ENCODE measurements at regions not wholly inside any gene's neighbourhood (a gene's known extent, or its start where the extent isn't known, plus 50 kb on each side); places are given as distances from the start of the nearest gene placed in this dataset.
"Not testable (repeated sequence)": the region's sequence is repeated elsewhere in the genome, so short reads cannot be mapped to it uniquely, and the experiment has no call there.

- Mint-ChIP-seq H3K27ac (no peak overlapping the region), H3K36me3 (ENCODE audit: low read depth) (no peaks in the 10 kb centered on the region), H3K4me1 (ENCODE audit: low read depth) (peaks cover 7% of the 10 kb centered on the region), H3K27me3 (ENCODE audit: insufficient read depth) (no peaks in the 10 kb centered on the region; the same call in none of the 2 replicates), H3K9me3 (no peaks in the 10 kb centered on the region), H3K4me3 (no peak overlapping the region)
- no peak for DNase-seq
- no peak for TF ChIP-seq CTCF (IDR thresholded peaks at IDR 0.05)
Measured at GRCh38 chr3:33940149-33940548, 141.7 kb downstream of the PDCD6IP start.

DNA sequence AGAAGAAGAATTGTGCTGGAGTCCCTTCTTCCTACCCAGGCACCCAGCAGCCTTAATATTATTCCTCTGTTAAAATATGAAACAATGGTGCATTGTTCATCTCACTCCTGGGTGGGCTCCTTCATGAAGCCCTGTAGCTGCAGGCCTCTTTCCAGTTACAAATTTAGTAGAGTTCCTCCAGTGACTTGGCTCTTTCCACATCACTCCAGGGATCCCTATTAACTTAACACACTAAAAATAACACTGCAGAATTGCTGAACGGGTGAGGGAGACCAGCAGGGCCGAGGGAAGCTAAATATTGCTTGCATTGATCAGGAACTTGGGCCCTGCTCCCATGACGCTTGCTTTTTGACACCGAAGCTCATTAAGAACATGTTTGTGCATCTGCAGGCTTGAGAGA, 142.3 kb downstream of the PDCD6IP start:
- Mint-ChIP-seq H3K27ac (no peak overlapping the region), H3K4me3 (no peak overlapping the region), H3K36me3 (ENCODE audit: low read depth) (no peaks in the 10 kb centered on the region), H3K4me1 (ENCODE audit: low read depth) (peaks cover 7% of the 10 kb centered on the region), H3K27me3 (ENCODE audit: insufficient read depth) (no peaks in the 10 kb centered on the region; the same call in none of the 2 replicates), H3K9me3 (no peaks in the 10 kb centered on the region)
- TF ChIP-seq CTCF (IDR thresholded peaks at IDR 0.05) = no peak
- no peak for DNase-seq

- Mint-ChIP-seq H3K36me3 (ENCODE audit: low read depth) (no peaks in the 10 kb centered on the region), H3K4me1 (ENCODE audit: low read depth) (peaks cover 7% of the 10 kb centered on the region), H3K27me3 (ENCODE audit: insufficient read depth) (no peaks in the 10 kb centered on the region; the same call in none of the 2 replicates), H3K27ac (no peak overlapping the region), H3K4me3 (no peak overlapping the region), H3K9me3 (no peaks in the 10 kb centered on the region)
- TF ChIP-seq CTCF (IDR thresholded peaks at IDR 0.05) = no peak
- DNase-seq = no peak
Measured at GRCh38 chr3:33941804-33942203, 143.4 kb downstream of the PDCD6IP start.

- no peak overlapping the region for H3K4me3 Mint-ChIP-seq
- no peak for TF ChIP-seq CTCF (IDR thresholded peaks at IDR 0.05)
- no peaks in the 10 kb centered on the region for H3K36me3 Mint-ChIP-seq (ENCODE audit: low read depth)
- H3K27ac Mint-ChIP-seq = no peak overlapping the region
- no peaks in the 10 kb centered on the region for H3K9me3 Mint-ChIP-seq
- H3K4me1 Mint-ChIP-seq (ENCODE audit: low read depth) = peaks cover 7% of the 10 kb centered on the region
- no peaks in the 10 kb centered on the region; the same call in none of the 2 replicates for H3K27me3 Mint-ChIP-seq (ENCODE audit: insufficient read depth)
- DNase-seq = no peak
Measured at GRCh38 chr3:33942483-33943150, 144.2 kb downstream of the PDCD6IP start.

DNA sequence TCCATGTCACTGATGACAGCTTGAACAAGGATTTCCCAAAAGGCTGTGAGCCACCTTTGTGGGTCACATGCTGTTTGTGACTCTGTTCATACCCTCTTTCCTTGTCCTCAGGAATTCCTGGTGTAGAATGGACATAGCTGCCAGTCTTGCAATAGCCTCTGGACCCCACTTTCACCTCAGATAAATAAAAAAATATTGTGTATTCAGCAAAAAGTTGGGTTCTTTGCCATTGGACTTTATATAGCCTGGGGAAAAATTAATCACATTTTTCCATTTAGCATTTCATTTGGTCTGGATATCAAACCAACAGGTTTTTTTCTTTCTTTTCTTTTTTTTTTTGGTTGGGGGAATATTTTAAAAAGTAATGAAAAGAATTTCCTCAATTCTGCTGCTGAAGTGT, 144.8 kb downstream of the PDCD6IP start:
- Mint-ChIP-seq H3K4me3 (no peak overlapping the region), H3K4me1 (ENCODE audit: low read depth) (peaks cover 7% of the 10 kb centered on the region), H3K36me3 (ENCODE audit: low read depth) (no peaks in the 10 kb centered on the region), H3K27ac (no peak overlapping the region), H3K27me3 (ENCODE audit: insufficient read depth) (no peaks in the 10 kb centered on the region; the same call in none of the 2 replicates), H3K9me3 (no peaks in the 10 kb centered on the region)
- no peak for TF ChIP-seq CTCF (IDR thresholded peaks at IDR 0.05)
- no peak for DNase-seq

DNA sequence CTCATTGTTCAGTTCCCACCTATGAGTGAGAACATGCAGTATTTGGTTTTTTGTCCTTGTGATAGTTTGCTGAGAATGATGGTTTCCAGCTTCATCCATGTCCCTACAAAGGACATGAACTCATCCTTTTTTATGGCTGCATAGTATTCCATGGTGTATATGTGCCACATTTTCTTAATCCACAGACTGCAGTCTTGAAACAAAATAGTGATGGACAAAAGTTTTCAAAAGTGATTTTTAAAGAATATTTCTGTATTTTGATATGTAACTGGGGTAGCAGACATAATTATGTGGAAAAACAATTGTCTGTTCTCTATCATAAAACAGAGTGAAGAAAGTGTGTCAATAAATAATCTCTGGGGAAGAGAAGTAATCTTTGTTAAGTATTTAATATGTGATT, 148.2 kb downstream of the PDCD6IP start:
- H3K36me3 Mint-ChIP-seq (ENCODE audit: low read depth); H3K9me3 Mint-ChIP-seq; H3K27ac Mint-ChIP-seq; H3K27me3 Mint-ChIP-seq (ENCODE audit: insufficient read depth); H3K4me3 Mint-ChIP-seq; H3K4me1 Mint-ChIP-seq (ENCODE audit: low read depth); DNase-seq: not testable (repeated sequence)
